ENCODE measurements at regions not wholly inside any gene's neighbourhood (a gene's known extent, or its start where the extent isn't known, plus 50 kb on each side); places are given as distances from the start of the nearest gene placed in this dataset.

- Histone ChIP-seq H3K4me3 (replicated peaks; ENCODE audit: insufficient read depth, low read length) (no peak overlapping the region), H3K27ac (replicated peaks) (no peak overlapping the region), H3K27me3 (ENCODE audit: insufficient read depth, poor library complexity, severe bottlenecking) (no peaks in the 10 kb centered on the region)
- TF ChIP-seq SPI1 (IDR thresholded peaks at IDR 0.05; ENCODE audit: borderline replicate concordance, low read depth): no peak
- DNase-seq (ENCODE audit: low read depth in 1 of 2, low spot score in 1 of 2): no peak
Observed at GRCh38 chr6:156534594-156534993, 242.6 kb upstream of the ARID1B start.

DNA sequence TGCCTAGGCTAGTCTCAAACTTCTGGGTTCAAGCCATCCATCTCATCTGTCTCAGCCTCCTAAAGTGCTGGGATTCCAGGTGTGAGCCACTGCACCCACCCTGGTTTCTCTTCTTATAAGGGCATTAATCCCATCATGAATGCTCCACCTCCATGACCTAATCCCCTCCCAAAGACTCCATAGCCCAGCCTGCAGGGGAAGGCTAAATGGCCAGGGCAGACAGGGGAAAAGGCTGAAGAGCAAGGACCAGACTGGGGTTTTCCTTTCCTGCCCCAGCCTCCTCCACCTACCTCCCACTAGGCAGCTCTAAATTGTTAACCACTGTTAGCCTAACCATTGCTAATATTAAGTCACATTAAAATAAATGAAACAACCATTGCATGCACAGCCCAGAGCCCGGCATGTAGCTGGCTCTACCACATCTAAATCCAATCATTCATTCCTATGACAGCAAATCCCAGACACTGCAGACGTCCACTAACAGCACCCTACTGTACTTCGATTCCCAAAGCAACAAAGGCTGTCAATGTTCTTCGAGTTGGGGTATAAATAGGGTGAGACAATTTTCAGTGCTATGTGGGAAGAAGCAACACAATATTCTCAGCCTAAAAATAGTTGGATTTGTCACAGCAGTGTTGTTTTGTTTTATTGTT lies 243.2 kb upstream of the ARID1B start:
- DNase-seq (ENCODE audit: low read depth in 1 of 2, low spot score in 1 of 2): no peak
- no peak overlapping the region for H3K27ac ChIP-seq (replicated peaks)
- H3K27me3 ChIP-seq (ENCODE audit: insufficient read depth, poor library complexity, severe bottlenecking): no peaks in the 10 kb centered on the region
- TF ChIP-seq, protein P1, sequence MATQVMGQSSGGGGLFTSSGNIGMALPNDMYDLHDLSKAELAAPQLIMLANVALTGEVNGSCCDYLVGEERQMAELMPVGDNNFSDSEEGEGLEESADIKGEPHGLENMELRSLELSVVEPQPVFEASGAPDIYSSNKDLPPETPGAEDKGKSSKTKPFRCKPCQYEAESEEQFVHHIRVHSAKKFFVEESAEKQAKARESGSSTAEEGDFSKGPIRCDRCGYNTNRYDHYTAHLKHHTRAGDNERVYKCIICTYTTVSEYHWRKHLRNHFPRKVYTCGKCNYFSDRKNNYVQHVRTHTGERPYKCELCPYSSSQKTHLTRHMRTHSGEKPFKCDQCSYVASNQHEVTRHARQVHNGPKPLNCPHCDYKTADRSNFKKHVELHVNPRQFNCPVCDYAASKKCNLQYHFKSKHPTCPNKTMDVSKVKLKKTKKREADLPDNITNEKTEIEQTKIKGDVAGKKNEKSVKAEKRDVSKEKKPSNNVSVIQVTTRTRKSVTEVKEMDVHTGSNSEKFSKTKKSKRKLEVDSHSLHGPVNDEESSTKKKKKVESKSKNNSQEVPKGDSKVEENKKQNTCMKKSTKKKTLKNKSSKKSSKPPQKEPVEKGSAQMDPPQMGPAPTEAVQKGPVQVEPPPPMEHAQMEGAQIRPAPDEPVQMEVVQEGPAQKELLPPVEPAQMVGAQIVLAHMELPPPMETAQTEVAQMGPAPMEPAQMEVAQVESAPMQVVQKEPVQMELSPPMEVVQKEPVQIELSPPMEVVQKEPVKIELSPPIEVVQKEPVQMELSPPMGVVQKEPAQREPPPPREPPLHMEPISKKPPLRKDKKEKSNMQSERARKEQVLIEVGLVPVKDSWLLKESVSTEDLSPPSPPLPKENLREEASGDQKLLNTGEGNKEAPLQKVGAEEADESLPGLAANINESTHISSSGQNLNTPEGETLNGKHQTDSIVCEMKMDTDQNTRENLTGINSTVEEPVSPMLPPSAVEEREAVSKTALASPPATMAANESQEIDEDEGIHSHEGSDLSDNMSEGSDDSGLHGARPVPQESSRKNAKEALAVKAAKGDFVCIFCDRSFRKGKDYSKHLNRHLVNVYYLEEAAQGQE (IDR thresholded peaks at IDR 0.05; ENCODE audit: insufficient replicate concordance, low read depth): no peak
- no peak for TF ChIP-seq SPI1 (IDR thresholded peaks at IDR 0.05; ENCODE audit: borderline replicate concordance, low read depth)
- H3K4me3 ChIP-seq (replicated peaks; ENCODE audit: insufficient read depth, low read length): no peak overlapping the region

DNA sequence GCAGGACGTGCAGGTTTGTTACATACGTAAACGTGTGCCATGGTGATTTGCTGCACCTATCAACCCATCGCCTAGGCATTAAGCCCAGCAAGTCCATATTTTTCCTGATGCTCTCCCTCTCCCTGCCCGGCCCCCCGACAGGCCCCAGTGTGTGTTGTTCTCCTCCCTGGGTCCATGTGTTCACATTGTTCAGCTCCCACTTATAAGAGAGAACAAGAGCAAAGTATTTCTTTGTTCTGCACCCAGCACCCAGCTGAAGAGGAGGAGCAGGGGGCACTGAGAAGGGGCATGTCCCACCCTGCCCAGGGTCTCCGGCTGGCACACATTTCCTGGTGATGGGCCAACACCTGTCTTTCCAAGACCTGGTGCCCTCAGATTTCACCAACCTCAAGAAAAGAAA lies 251.1 kb upstream of the ARID1B start:
- H3K4me3 ChIP-seq (replicated peaks; ENCODE audit: insufficient read depth, low read length): no peak overlapping the region
- no peak for DNase-seq (ENCODE audit: low read depth in 1 of 2, low spot score in 1 of 2)

GRCh38 chr6:156525541-156525940 lies 251.6 kb upstream of the ARID1B start:
- no peak overlapping the region for H3K27ac ChIP-seq (replicated peaks)
- no peaks in the 10 kb centered on the region for H3K27me3 ChIP-seq (ENCODE audit: insufficient read depth, poor library complexity, severe bottlenecking)
- TF ChIP-seq, protein P2, sequence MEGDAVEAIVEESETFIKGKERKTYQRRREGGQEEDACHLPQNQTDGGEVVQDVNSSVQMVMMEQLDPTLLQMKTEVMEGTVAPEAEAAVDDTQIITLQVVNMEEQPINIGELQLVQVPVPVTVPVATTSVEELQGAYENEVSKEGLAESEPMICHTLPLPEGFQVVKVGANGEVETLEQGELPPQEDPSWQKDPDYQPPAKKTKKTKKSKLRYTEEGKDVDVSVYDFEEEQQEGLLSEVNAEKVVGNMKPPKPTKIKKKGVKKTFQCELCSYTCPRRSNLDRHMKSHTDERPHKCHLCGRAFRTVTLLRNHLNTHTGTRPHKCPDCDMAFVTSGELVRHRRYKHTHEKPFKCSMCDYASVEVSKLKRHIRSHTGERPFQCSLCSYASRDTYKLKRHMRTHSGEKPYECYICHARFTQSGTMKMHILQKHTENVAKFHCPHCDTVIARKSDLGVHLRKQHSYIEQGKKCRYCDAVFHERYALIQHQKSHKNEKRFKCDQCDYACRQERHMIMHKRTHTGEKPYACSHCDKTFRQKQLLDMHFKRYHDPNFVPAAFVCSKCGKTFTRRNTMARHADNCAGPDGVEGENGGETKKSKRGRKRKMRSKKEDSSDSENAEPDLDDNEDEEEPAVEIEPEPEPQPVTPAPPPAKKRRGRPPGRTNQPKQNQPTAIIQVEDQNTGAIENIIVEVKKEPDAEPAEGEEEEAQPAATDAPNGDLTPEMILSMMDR (IDR thresholded peaks at IDR 0.05; ENCODE audit: insufficient read depth, low read length): no peak
- no peak for TF ChIP-seq GABPA (IDR thresholded peaks at IDR 0.05; ENCODE audit: low read depth)
- no peak for TF ChIP-seq POLR2AphosphoS5 (IDR thresholded peaks at IDR 0.05; ENCODE audit: low read depth)
- TF ChIP-seq, protein P1 (IDR thresholded peaks at IDR 0.05; ENCODE audit: insufficient replicate concordance, low read depth): no peak
- no peak for TF ChIP-seq SPI1 (IDR thresholded peaks at IDR 0.05; ENCODE audit: borderline replicate concordance, low read depth)
- no peak for DNase-seq (ENCODE audit: low read depth in 1 of 2, low spot score in 1 of 2)
- no peak overlapping the region for H3K4me3 ChIP-seq (replicated peaks; ENCODE audit: insufficient read depth, low read length)

More for the DNA sequence above, 251.1 kb upstream of the ARID1B start:
- Histone ChIP-seq H3K27ac (replicated peaks) (no peak overlapping the region), H3K27me3 (ENCODE audit: insufficient read depth, poor library complexity, severe bottlenecking) (no peaks in the 10 kb centered on the region)
- no peak for TF ChIP-seq SPI1 (IDR thresholded peaks at IDR 0.05; ENCODE audit: borderline replicate concordance, low read depth)
- TF ChIP-seq, protein P2 (IDR thresholded peaks at IDR 0.05; ENCODE audit: insufficient read depth, low read length): no peak
- TF ChIP-seq, protein P1 (IDR thresholded peaks at IDR 0.05; ENCODE audit: insufficient replicate concordance, low read depth): no peak
- TF ChIP-seq GABPA (IDR thresholded peaks at IDR 0.05; ENCODE audit: low read depth): no peak
- TF ChIP-seq POLR2AphosphoS5 (IDR thresholded peaks at IDR 0.05; ENCODE audit: low read depth): no peak
